H1 (cell line): ENCODE measurements at regions not wholly inside any gene's neighbourhood (a gene's known extent, or its start where the extent isn't known, plus 50 kb on each side); places are given as distances from the start of the nearest gene placed in this dataset.

Source experiments
- CBX5 ChIP-seq: fragments of 300-800, 300-1000 bp; sonication (generic); IDR thresholded peaks from 2 replicates; pipeline ENCODE4 v1.7.1; 2016; ENCODE audit warnings: antibody characterized with exemption, low read length, low read depth
- CBX8 ChIP-seq: fragments of 300-800, 300-1000 bp; sonication (generic); IDR thresholded peaks from 2 replicates; pipeline ENCODE4 v1.7.1; 2016; ENCODE audit warnings: low read depth, low read length, borderline replicate concordance
- CEBPB ChIP-seq: IDR thresholded peaks from 2 replicates; pipeline ENCODE4 v1.6.1; 2012; ENCODE audit warnings: low read depth, low read length
- CTCF ChIP-seq, 3 experiments: IDR thresholded peaks; 1 replicate in 2 of 3; 2 replicates in 1 of 3; pipeline versions ENCODE4 v1.5.1 to v1.6.1; 2011; ENCODE audit warnings: low read length in 3 of 3, mild to moderate bottlenecking in 3 of 3, inconsistent platforms in 2 of 3, low read depth in 1 of 3, moderate library complexity in 1 of 3; ENCODE audit not compliant: insufficient read depth in 1 of 3; ENCODE audit errors: control extremely low read depth in 1 of 3
- KDM1A ChIP-seq: fragments of 200-600, 300-600 bp; sonication (generic); IDR thresholded peaks from 2 replicates; pipeline ENCODE4 v1.7.1; 2016; ENCODE audit warnings: mild to moderate bottlenecking, low read length, borderline replicate concordance
- NRF1 ChIP-seq: IDR thresholded peaks from 2 replicates; pipeline ENCODE4 v1.6.1; 2011; ENCODE audit warnings: mild to moderate bottlenecking, low read depth, low read length, improper control_type of control experiment
- PHF8 ChIP-seq: fragments of 200-600 bp; sonication (generic); conservative IDR thresholded peaks from 2 replicates; pipeline ENCODE4 v1.7.1; 2012; ENCODE audit warnings: low read depth, mild to moderate bottlenecking, inconsistent platforms, low read length, moderate library complexity
- POLR2A ChIP-seq, 2 experiments: IDR thresholded peaks; 1 replicate in 1 of 2; 2 replicates in 1 of 2; pipeline ENCODE4 v1.6.1; 2011; ENCODE audit warnings: low read depth in 2 of 2, low read length in 2 of 2, mild to moderate bottlenecking in 2 of 2; ENCODE audit errors: control extremely low read depth in 1 of 2
- RAD21 ChIP-seq, 2 experiments: IDR thresholded peaks in 1 of 2; conservative IDR thresholded peaks in 1 of 2; 2 replicates each; pipeline ENCODE4 v1.6.1; 2011; ENCODE audit warnings: low read depth in 2 of 2, low read length in 2 of 2, improper control_type of control experiment in 1 of 2, inconsistent platforms in 1 of 2, mild to moderate bottlenecking in 1 of 2, moderate library complexity in 1 of 2
- SUZ12 ChIP-seq: fragments of 200-600 bp; sonication (generic); IDR thresholded peaks from 2 replicates; pipeline ENCODE4 v1.6.1; 2012; ENCODE audit warnings: mild to moderate bottlenecking, inconsistent platforms, low read length, moderate library complexity, mixed read lengths
- USF2 ChIP-seq: IDR thresholded peaks from 2 replicates; pipeline ENCODE4 v1.6.1; 2011; ENCODE audit warnings: low read length, improper control_type of control experiment
- ZNF274 ChIP-seq: IDR thresholded peaks from 2 replicates; pipeline ENCODE4 v1.7.0; 2012; ENCODE audit warnings: low read length, borderline replicate concordance; ENCODE audit errors: extremely low read depth

DNA sequence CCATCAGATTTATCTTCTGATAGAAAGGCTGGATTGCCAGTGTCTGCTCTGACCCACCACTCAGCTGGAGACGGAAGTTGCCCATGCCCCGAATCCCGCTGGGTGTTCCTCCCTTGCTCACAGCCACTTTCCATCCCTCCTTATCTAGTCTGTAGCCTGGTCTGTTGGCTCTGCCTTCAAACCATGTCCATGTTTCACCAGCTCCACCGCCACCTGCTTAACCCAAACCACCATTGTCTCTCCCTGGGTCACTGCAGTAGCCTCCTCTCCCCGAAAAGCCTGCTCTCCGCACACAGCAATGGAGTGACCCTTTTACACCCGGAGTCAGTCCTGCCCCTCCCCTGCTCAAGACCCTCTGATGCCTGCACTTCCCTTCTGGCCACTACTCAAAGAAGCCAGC, 60.4 kb downstream of the GLI2 start:
- TF ChIP-seq CTCF (IDR thresholded peaks at IDR 0.05; ENCODE audit: control extremely low read depth in 1 of 3, insufficient read depth in 1 of 3, low read depth in 1 of 3, low read length in 3 of 3) (no peak), PHF8 (no peak), CEBPB (no peak), CBX8 (no peak), NRF1 (no peak), KDM1A (no peak), RAD21 (IDR thresholded peaks at IDR 0.05 in 1 of 2, conservative IDR thresholded peaks at IDR 0.05 in 1 of 2; ENCODE audit: low read depth in 2 of 2, low read length in 2 of 2) (no peak), POLR2A (IDR thresholded peaks at IDR 0.05; ENCODE audit: control extremely low read depth in 1 of 2, low read depth in 2 of 2, low read length in 2 of 2) (no peak), CBX5 (no peak), SUZ12 (no peak), USF2 (no peak), ZNF274 (no peak)
